Suppressor macrophage treated with lipopolysaccharide for 1 hour (primary cell): ENCODE measurements at regions not wholly inside any gene's neighbourhood (a gene's known extent, or its start where the extent isn't known, plus 50 kb on each side); places are given as distances from the start of the nearest gene placed in this dataset.

ENCODE experiments used
- DNase-seq, 3 donors: peaks; one replicate each; pipeline ENCODE4 v3.0.0-alpha.2; 2020 to 2022

GRCh38 chr18:78558101-78558810 lies 421.4 kb upstream of the SALL3 start:
- no peak for DNase-seq

- DNase-seq: no peak
Observed at GRCh38 chr18:78558948-78559347, 420.7 kb upstream of the SALL3 start.

GRCh38 chr18:78559584-78559983 lies 420.0 kb upstream of the SALL3 start:
- DNase-seq: no peak

- no peak for DNase-seq
Observed at GRCh38 chr18:78561757-78562510, 417.7 kb upstream of the SALL3 start.

GRCh38 chr18:78562531-78562961 lies 417.1 kb upstream of the SALL3 start:
- DNase-seq: no peak

- no peak for DNase-seq
Observed at GRCh38 chr18:78563110-78563509, 416.5 kb upstream of the SALL3 start.

GRCh38 chr18:78564030-78564429 lies 415.6 kb upstream of the SALL3 start:
- DNase-seq: no peak

- DNase-seq: no peak
Observed at GRCh38 chr18:78564518-78564917, 415.1 kb upstream of the SALL3 start.

- DNase-seq: no peak
Observed at GRCh38 chr18:78565240-78565639, 414.4 kb upstream of the SALL3 start.

- no peak for DNase-seq
Observed at GRCh38 chr18:78566065-78566464, 413.6 kb upstream of the SALL3 start.

- no peak for DNase-seq
Observed at GRCh38 chr18:78566720-78567119, 412.9 kb upstream of the SALL3 start.

GRCh38 chr18:78571063-78571785 lies 408.4 kb upstream of the SALL3 start:
- no peak for DNase-seq

- no peak for DNase-seq
Observed at GRCh38 chr18:78571831-78572347, 407.7 kb upstream of the SALL3 start.

- no peak for DNase-seq
Observed at GRCh38 chr18:78573773-78574172, 405.8 kb upstream of the SALL3 start.

- no peak for DNase-seq
Observed at GRCh38 chr18:78576967-78577366, 402.7 kb upstream of the SALL3 start.

GRCh38 chr18:78579449-78579848 lies 400.2 kb upstream of the SALL3 start:
- DNase-seq: no peak

- no peak for DNase-seq
Observed at GRCh38 chr18:78579854-78580577, 399.6 kb upstream of the SALL3 start.

GRCh38 chr18:78580835-78581339 lies 398.7 kb upstream of the SALL3 start:
- no peak for DNase-seq

GRCh38 chr18:78582181-78582709 lies 397.4 kb upstream of the SALL3 start:
- DNase-seq: no peak

GRCh38 chr18:78582898-78583738 lies 396.5 kb upstream of the SALL3 start:
- DNase-seq: peak; percentile 53 to 70 (median 69)

GRCh38 chr18:78583739-78584458 lies 395.7 kb upstream of the SALL3 start:
- no peak for DNase-seq
